ACC112 (cell line): ENCODE measurements at regions not wholly inside any gene's neighbourhood (a gene's known extent, or its start where the extent isn't known, plus 50 kb on each side); places are given as distances from the start of the nearest gene placed in this dataset.

Experiments
- H2AFZ ChIP-seq: fragments of 200-600 bp; sonication (generic); one replicate; pipeline ENCODE4 v1.6.0; 2017; ENCODE audit warnings: antibody characterized with exemption, low read length; ENCODE audit not compliant: unreplicated experiment
- H3K27ac ChIP-seq: fragments of 200-600 bp; sonication (generic); 2 replicates; pipeline ENCODE4 v1.5.1; 2014; ENCODE audit warnings: low read depth, mild to moderate bottlenecking, antibody characterized with exemption, low read length, moderate library complexity
- H3K27me3 ChIP-seq: fragments of 200-600 bp; sonication (generic); 2 replicates; pipeline ENCODE4 v1.6.1; 2014; ENCODE audit warnings: mild to moderate bottlenecking, antibody characterized with exemption, low read length, moderate library complexity, mixed read lengths; ENCODE audit not compliant: insufficient read depth
- H3K36me3 ChIP-seq: fragments of 200-600 bp; sonication (generic); 2 replicates; pipeline ENCODE4 v1.6.1; 2016; ENCODE audit warnings: mild to moderate bottlenecking, antibody characterized with exemption, low read length, moderate library complexity, mixed read lengths; ENCODE audit not compliant: insufficient read depth
- H3K4me1 ChIP-seq: fragments of 200-600 bp; sonication (generic); one replicate; pipeline ENCODE4 v1.6.1; 2016; ENCODE audit warnings: low read length, mixed read lengths; ENCODE audit not compliant: insufficient read depth, unreplicated experiment, control insufficient read depth
- H3K4me3 ChIP-seq: fragments of 200-600 bp; sonication (generic); 2 replicates; pipeline ENCODE4 v1.5.1; 2014; ENCODE audit warnings: mild to moderate bottlenecking, low read depth, low read length
- H3K79me2 ChIP-seq: fragments of 200-600 bp; sonication (generic); one replicate; pipeline ENCODE4 v1.6.0; 2016; ENCODE audit warnings: low read length; ENCODE audit not compliant: control insufficient read depth, unreplicated experiment, insufficient read depth

DNA sequence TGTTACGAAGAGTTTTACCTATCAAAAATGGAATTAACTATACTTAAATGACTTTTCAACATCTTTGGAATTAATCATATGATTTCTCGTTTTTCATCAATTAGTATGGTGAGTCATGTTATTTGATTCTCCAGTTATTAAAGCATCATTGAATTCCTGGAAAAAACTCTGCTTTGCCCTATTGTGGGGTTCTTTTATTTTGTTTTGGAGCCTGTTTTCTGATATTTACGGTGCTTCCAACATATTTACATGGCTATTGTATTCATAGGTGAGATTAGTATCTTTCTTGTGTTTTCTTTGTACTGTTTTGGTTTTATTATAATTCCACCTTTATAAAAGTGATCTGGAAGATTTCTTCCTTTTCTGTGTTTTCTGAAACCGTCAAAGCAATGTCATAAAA lies 902.7 kb downstream of the TBC1D22A start:
- Histone ChIP-seq H3K4me1 (no peaks in the 10 kb centered on the region), H3K36me3 (no peaks in the 10 kb centered on the region), H3K27me3 (no peaks in the 10 kb centered on the region), H3K27ac (no peak overlapping the region), H3K4me3 (no peak overlapping the region), H2AFZ (no peak overlapping the region), H3K79me2 (no peaks in the 10 kb centered on the region)

DNA sequence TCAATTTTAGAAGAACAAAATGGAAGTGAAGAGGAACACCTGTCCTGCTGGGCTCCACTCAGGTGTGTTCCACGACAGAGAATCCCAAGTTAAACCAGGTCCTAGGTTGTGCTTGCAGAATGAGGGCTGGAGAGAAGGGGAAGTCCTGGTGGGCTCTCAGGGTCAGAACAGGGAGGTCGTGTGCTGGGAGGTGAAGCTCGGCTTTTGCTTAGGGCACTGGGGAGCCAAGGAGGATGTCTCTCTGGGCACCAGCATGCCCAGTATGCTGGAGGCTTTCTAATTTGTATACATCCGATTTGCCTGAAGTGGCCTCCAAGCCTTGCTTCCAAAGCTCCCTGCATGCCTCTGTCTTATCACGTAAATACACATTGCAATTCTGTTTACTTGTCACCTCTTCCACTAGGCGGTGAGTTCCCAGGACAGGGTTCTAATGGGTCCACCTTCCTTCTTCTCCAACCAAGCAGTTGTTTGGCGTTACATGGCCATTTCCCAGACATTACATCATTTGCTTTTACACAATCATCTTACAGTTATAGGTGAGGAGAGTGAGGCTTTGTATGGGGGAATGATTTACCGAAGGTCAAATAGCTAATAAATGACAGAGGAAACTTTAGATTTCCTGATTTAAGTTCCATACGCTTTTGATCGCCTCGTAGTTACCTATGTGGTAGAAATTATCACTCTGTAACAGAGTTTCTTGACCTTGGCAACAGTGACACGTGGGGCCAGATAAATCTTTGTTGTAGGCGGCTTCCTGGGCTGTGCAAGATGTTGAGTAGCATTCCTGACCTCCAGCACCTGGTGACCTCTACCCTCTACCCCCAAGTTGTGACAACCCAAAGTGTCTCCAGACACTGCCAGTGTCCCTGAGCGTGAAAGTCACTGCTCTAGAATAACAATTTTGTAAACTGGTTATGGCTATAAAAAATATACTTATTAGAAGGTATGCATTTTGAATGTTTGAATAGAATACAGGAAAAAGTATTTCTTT lies 901.5 kb downstream of the TBC1D22A start:
- Histone ChIP-seq H2AFZ (no peak overlapping the region), H3K27ac (no peak overlapping the region), H3K27me3 (no peaks in the 10 kb centered on the region), H3K4me3 (no peak overlapping the region), H3K4me1 (no peaks in the 10 kb centered on the region), H3K79me2 (no peaks in the 10 kb centered on the region), H3K36me3 (no peaks in the 10 kb centered on the region)

- Histone ChIP-seq H3K27me3 (no peaks in the 10 kb centered on the region), H2AFZ (no peak overlapping the region), H3K36me3 (no peaks in the 10 kb centered on the region), H3K79me2 (no peaks in the 10 kb centered on the region), H3K4me3 (no peak overlapping the region), H3K4me1 (no peaks in the 10 kb centered on the region), H3K27ac (no peak overlapping the region)
Measured at GRCh38 chr22:47659467-47660223, 897.2 kb downstream of the TBC1D22A start.

- Histone ChIP-seq H3K4me1 (no peaks in the 10 kb centered on the region), H3K27me3 (no peaks in the 10 kb centered on the region), H3K4me3 (no peak overlapping the region), H3K79me2 (no peaks in the 10 kb centered on the region), H3K36me3 (no peaks in the 10 kb centered on the region), H3K27ac (no peak overlapping the region), H2AFZ (no peak overlapping the region)
Measured at GRCh38 chr22:47658182-47658581, 895.7 kb downstream of the TBC1D22A start.

GRCh38 chr22:47657224-47657623 lies 894.8 kb downstream of the TBC1D22A start:
- Histone ChIP-seq H3K4me1 (no peaks in the 10 kb centered on the region), H2AFZ (no peak overlapping the region), H3K4me3 (no peak overlapping the region), H3K27ac (no peak overlapping the region), H3K79me2 (no peaks in the 10 kb centered on the region), H3K27me3 (no peaks in the 10 kb centered on the region), H3K36me3 (no peaks in the 10 kb centered on the region)

DNA sequence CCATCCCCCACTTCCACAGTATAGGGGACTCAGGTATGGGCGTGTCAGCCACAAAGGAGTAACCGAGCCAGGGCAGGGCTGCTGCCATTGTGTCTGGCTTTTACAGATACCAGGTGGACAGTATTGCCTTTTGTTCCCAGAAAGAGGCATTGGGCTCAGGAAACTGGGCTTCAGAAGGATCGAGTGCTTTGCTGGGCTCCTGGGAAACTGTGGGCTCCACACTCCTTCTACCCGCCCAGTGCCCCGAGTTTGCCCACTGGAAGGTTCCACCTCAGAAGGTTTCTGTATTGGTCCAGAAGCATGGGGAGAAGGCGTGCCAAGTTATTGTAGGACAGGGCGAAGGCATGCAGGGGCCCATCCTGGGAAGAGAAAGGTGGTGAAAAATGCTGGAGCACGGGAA lies 894.4 kb downstream of the TBC1D22A start:
- no peaks in the 10 kb centered on the region for H3K79me2 ChIP-seq
- no peak overlapping the region for H2AFZ ChIP-seq
- no peak overlapping the region for H3K4me3 ChIP-seq
- H3K36me3 ChIP-seq, result no peaks in the 10 kb centered on the region
- H3K4me1 ChIP-seq, result no peaks in the 10 kb centered on the region
- no peak overlapping the region for H3K27ac ChIP-seq
- H3K27me3 ChIP-seq, result no peaks in the 10 kb centered on the region

DNA sequence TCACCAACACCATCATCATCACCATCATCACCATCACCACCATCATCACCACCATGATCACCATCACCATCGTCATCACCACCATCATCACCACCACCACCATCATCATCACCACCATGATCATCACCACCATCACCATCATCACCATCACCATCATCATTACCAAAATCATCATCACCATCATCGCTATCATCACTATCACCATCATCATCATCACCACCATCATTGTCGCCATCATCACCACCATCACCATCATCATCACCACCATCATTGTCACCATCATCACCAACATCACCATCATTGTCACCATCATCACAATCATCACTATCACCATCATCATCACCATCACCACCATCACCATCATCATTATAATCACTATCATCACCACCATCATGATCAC lies 893.5 kb downstream of the TBC1D22A start:
- H3K4me1 ChIP-seq, result no peaks in the 10 kb centered on the region
- H2AFZ ChIP-seq, result no peak overlapping the region
- H3K4me3 ChIP-seq, result no peak overlapping the region
- no peaks in the 10 kb centered on the region for H3K79me2 ChIP-seq
- H3K36me3 ChIP-seq, result no peaks in the 10 kb centered on the region
- no peak overlapping the region for H3K27ac ChIP-seq
- no peaks in the 10 kb centered on the region for H3K27me3 ChIP-seq

DNA sequence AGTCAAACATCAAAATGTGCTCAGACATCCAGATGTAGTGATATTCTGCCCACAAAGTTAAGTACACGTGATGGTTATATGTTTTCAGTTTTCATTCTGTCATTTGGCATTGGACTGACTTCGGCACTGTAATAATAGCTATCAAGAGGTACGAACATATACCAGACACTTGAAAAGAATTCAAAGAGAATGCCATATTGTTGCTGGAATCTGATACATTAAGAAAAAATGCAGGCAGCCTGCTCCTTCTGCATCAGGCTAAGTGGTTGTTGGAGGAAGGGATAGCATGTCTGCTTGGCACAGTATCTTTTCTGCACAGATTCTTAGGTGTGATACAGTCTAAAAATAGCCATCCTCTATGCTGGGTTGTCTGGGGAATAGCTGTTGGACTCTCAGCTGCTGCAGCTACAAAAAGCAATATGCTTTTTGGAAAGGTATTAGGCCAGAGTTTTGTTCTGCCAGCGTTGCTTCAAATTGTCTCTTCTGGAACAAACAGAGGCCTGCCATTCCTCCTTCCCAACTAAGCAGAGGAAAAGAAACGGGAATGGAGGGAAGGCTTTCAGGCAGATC lies 892.6 kb downstream of the TBC1D22A start:
- no peak overlapping the region for H3K27ac ChIP-seq
- H3K4me1 ChIP-seq, result no peaks in the 10 kb centered on the region
- no peaks in the 10 kb centered on the region for H3K27me3 ChIP-seq
- H3K79me2 ChIP-seq, result no peaks in the 10 kb centered on the region
- H2AFZ ChIP-seq, result no peak overlapping the region
- H3K36me3 ChIP-seq, result no peaks in the 10 kb centered on the region
- H3K4me3 ChIP-seq, result no peak overlapping the region

- H3K27me3 ChIP-seq, result no peaks in the 10 kb centered on the region
- no peak overlapping the region for H3K4me3 ChIP-seq
- no peaks in the 10 kb centered on the region for H3K36me3 ChIP-seq
- no peaks in the 10 kb centered on the region for H3K79me2 ChIP-seq
- no peaks in the 10 kb centered on the region for H3K4me1 ChIP-seq
- no peak overlapping the region for H3K27ac ChIP-seq
- no peak overlapping the region for H2AFZ ChIP-seq
Measured at GRCh38 chr22:47653921-47654320, 891.5 kb downstream of the TBC1D22A start.

DNA sequence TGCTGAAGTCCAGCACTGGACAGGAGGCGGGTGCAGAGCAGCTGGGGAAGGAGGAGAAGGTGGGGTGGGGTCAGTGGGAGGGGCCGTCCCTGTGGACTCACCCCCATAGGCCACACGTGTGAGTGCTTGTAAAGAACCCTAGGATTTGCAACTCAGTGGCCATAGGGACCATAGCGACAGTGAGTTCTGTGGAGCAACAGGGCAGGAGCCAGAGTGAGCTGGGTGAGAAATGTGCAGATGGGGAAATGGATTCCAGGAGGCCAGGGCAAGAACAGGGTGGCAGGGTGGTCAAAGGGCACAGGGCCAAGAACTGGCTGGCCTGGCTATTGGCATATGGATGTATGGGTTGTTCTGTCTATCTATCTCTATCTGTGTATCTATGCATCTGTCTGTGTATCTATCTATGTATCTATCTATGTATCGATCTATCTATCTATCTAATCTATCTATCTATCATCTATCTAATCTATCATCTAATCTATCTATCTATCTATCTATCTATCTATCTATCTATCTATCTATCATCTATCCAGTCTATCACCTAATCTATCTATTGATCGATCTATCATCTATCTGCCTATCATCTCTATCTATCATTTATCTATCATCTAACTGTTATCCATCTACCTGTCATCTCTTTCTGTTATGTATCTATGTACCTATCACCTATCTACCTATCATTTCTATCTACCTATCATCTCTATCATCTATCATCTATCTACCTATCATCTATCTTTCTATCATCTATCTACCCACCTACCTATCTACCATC lies 889.0 kb downstream of the TBC1D22A start:
- H3K79me2 ChIP-seq, result no peaks in the 10 kb centered on the region
- H3K4me1 ChIP-seq, result no peaks in the 10 kb centered on the region
- H3K27me3 ChIP-seq, result no peaks in the 10 kb centered on the region
- no peak overlapping the region for H3K4me3 ChIP-seq
- no peaks in the 10 kb centered on the region for H3K36me3 ChIP-seq
- H3K27ac ChIP-seq, result no peak overlapping the region
- H2AFZ ChIP-seq, result no peak overlapping the region
